ENCODE measurements at regions not wholly inside any gene's neighbourhood (a gene's known extent, or its start where the extent isn't known, plus 50 kb on each side); places are given as distances from the start of the nearest gene placed in this dataset.

DNA sequence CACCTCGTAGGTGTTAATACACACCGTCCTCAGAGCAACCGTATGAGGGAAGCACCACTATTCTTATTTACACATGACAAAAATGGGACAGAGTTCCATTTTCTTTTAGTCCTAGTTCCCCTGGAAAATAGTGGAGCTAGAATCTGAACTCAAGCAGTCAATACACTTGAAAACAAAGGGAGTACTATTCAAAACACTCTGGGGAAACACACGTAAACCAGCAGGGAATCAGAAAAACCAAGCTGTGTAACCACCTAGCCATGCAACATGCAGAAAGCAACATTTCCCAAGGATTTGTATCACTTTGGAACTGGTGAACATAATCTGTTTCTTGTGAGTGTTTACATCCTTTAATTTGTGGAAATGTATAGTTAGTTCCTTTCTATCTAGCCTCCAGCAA lies 208.2 kb downstream of the UBE2E3 start:
- no peak for DNase-seq (ENCODE audit: low read depth in 2 of 2)

DNA sequence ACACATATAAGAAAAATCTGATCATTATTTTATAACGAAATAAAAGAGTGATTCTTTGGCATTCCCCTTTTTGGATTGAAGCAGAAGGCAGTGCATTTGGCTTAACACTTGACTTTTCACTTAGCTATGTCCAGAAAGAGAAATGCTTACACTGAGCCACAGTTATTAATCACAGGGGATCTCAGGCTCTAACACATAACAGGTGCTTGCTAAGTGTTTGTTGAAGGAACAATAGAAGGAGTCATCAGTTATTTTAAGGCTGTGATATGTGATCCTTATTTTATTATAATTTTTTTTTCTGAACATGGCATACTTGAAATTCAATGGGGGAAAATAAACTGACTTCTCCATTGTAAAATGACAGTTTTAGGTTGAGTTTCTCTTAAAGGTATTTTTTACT lies 209.5 kb downstream of the UBE2E3 start:
- no peak for DNase-seq (ENCODE audit: low read depth in 2 of 2)

DNA sequence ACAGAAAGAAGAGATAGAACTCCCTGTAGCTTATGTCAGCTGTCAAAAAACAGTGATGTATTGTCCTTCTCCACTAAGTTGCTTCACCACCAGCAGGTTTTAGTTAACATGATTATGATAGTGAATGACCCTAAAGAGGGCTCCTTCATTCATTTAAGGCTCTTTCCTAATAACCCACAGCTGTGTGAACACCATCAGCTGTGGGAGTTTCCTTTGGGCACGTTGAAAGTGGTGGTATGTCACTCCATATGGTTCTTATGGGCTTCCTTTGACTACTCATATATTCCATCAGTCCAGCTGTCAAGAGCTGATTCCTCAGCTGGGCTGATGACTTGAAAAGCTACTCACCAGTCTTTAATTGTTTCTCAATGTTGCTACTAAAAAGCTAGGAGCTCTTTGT lies 210.3 kb downstream of the UBE2E3 start:
- no peak for DNase-seq (ENCODE audit: low read depth in 2 of 2)

DNA sequence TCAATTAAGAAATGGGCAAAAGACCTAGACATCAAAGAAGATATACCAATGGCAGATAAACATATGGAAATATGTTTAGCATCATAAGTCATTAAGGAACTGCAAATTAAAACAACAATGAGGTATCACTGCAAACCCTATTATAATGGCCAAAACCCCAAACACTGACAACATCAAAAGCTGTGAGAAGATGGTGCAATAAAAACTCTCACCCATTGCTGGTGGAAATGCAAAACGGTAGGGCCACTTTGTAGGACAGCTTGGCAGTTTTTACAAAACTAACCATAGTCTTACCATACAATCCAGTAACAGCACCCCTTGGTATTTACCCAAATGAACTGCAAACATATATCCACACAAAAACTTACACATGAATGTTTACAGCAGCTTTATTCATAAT lies 213.1 kb downstream of the UBE2E3 start:
- DNase-seq (ENCODE audit: low read depth in 2 of 2): no peak

DNA sequence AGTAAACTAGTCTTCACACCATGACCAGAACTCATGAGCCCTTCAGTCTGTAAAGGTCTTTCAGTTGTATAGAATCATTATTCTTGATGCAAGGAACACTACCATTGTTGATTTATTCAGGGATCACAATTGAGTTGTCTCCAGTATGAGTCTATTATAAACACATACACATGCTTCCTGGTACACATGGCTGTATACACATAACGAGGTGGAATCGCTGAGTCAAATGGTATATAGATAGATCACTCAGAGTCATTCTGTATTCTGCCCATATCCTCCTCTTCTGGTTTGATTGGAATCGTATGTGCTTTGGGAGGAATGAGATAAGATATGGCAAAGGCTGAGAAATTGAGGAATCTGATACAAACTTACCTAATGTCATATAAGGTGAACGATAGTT lies 216.0 kb downstream of the UBE2E3 start:
- DNase-seq (ENCODE audit: low read depth in 2 of 2): no peak

DNA sequence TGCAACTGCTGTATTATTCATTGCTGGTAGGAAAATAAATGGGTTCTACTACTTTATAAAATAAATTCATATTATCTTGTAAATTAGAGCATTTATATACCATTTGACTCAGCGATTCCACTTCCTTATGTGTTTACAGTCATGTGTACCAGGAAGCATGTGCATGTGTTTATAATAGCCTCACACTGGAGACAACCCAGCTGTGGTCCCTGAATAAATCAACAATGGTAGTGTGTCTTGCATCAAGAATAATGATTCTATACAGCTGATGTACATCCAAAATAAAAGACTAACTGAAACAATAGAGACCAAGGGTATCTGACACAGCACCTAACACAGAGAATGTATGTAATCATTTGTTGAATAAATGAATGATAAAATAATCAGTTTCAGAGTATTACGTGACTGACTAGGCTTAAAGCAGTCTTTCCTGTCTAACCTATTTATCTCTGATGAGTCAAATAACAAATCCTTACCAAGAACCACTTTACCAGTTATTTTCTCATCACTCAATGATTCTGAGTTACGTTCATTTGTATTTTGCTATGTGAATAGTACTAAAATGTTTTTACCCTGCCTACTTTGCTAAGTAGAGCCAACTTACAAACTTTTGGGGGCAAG lies 216.8 kb downstream of the UBE2E3 start:
- no peak for DNase-seq (ENCODE audit: low read depth in 2 of 2)

DNA sequence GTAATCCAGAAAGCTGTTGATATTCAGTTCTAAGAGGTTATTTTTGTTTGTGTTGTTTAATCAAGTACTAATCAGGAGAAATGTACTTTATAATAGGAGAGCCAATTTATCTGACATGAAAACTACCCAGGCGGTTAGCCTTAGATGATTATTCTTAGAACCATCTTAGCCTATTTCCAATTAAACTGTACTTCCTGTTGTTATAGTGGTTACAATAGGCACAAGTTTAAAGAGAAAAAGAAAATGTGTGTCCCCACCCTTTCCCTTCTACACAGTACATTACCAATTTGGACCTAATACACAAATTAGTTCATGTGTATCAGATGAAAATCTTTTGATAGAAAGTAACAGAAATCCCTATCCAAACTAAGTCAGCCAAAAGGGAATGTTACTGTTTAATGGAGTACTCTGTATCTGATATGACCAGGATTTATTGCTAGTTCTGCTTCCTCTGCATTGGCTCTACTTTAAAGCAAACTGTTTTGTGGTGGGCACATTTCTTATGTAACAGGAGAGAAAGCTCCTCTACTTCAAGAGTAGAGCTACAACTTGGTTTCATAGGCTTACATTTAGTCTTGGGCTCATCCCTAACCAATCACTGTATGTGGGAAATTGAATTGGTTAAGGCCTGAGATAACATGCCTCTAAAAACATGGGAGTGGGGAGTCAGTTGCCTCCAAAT lies 217.9 kb downstream of the UBE2E3 start:
- DNase-seq (ENCODE audit: low read depth in 2 of 2): no peak

DNA sequence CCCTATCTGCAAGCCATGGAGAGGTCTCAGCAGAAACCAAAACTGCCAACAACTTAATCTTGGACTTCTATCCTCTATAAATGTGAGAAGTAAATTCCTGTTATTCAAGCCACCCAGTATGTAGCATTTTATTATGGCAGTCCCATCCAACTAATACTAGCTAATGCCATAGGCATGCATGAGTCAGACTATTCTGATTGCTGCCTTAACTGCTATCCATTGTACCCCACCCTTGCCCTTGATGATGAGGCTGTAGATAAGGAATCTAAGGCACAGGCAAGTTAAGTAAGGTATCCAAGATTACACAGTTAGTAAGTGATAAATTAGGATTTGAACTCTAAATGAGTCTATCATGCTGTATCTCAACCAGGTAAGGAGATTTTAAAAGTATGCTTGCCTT lies 223.0 kb downstream of the UBE2E3 start:
- no peak for DNase-seq (ENCODE audit: low read depth in 2 of 2)

DNA sequence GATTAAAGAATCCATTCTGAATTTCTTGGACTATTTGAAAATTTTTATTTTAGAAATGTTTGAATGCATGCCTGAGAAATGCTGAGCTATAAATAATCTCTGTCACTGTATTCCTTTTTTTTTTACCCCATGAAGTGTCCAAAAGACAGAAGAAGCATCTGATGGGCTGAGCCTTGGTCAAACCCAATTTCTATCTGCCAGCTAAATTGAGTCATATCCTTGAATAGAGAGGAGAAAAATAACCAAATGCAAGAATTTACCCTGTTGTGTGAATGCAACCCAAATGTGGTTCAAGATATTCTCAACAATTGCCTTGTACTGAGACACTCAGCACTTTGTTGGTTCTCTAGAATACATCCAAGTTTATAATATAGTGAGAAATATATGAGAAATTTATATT lies 223.5 kb downstream of the UBE2E3 start:
- DNase-seq (ENCODE audit: low read depth in 2 of 2): no peak

DNA sequence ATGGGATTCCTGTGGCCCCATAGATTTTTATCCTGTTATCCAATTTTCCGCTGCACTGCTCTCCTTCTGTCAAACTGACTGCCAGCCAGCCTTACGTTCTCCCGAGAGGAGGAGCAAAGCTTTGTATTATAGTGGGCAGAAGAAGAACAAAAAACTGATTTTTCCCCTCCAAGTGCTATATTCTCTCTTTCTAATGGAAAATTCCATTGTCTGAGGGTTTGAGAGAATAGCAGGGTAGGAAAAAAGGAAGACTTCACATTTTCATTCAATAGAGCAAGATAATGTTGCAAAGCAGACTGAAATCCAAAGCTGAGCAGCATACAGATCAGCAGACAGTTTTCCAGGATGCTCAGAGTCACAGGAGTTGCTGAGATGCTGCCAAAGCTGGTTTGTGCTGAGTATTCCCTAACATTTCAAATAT lies 238.0 kb downstream of the UBE2E3 start:
- DNase-seq (ENCODE audit: low read depth in 2 of 2): no peak

DNA sequence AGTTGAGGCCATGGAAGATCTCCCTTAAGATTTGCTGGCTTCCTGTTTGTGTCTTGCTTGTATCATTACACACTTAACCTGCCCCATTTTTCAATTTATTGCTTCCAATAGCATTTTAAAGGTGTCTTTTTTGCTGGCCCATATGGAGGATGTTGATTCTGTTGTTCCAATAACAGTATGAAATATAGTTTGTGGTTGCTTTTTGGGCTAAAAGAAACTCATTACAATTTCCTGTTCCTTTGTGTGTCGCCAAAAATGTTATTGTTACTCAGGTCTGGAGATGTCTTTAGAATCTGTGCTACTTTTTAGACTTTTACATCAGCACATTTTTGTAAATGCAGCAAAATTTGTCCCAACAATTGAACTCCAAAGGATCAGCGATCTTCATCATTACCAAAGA lies 234.0 kb upstream of the ITGA4 start:
- no peak for DNase-seq (ENCODE audit: low read depth in 2 of 2)

DNA sequence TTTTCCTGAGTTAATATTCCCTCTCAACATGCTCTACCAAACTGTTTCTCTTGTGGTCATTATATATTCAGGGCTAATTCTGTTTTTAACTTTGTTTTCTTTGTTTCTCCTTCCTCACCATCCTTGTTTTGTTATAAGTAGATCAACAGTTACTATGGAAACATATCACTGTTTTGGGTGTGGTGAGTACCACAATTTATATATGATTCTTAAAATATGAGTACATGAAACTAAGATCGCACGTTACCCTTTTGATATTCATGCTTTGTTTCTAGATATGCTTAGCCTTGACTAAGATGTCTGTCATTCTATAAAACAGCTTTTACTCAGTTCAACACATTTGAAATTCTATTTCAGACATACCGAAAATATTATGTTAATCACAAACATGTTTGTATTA lies 232.3 kb upstream of the ITGA4 start:
- no peak for DNase-seq (ENCODE audit: low read depth in 2 of 2)

DNA sequence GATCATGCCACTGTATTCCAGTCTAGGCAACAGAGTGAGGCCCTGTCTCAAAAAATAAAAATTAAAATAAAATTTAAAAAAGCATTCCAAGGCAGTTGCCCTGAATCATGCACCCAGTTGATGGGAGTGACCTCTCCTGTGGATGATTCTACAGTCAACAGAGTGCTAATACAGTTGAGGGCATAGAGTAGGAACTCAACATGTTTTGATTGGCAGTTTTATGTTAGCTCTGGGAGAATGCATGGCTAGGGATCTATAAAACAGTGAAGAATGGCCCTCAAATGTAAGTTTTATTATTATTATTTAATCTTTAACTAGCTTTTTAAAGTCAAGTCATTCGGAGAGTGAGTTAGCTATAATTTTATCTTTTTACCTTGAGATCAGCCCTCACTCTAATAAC lies 228.5 kb upstream of the ITGA4 start:
- DNase-seq (ENCODE audit: low read depth in 2 of 2): no peak

DNA sequence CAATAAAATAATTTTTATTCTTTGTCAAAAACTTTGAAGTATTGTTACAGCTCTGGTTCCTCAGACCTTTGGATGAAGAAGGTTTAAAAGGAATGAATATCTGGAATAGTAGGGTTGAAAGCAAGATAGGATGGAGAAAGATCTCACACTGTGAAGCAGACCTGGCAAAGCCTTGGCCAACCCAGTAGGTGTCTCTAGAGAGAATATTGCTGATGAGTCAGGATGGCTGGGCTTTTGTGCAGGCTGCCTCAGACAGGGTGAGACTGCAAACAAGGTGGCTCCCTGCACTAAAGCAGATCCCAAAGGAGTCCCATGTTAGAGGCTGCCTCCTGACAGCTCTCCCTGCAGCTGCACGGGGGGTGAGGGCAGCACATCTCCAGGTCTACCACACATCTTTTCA lies 226.0 kb upstream of the ITGA4 start:
- no peak for DNase-seq (ENCODE audit: low read depth in 2 of 2)

DNA sequence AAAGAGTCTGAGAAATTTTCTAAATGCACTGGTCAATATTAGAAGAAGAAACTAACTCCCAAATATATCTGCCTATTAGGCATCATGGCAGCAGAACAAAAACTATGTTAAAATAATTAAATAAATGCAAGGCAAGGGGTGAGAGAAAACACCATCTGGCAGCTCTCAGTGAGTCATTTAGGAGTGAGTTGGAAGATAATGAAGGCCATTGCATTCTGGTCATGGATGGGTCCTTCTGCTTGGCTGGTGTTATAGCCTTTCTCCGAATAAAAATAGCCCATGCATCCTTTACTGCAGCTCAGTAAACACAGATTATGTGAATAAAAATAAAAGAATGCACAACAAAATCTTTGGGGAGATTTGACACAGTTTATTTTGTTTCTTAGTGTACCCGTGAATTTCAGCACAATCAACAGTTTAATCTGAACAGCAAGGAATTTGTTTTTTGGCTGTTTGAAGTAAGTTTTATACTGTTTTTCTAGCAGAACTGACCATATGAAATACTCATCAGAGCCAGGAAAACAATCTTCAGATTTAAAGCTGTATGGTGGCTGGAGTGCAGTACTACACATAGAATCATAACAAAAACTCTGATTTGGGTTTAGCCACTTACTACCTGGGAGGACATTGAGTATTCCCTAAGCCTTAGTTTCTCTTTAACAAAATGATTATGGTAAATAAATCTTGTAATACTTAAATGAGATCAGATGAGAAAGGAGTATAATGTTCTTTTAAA lies 225.1 kb upstream of the ITGA4 start:
- DNase-seq (ENCODE audit: low read depth in 2 of 2): no peak

DNA sequence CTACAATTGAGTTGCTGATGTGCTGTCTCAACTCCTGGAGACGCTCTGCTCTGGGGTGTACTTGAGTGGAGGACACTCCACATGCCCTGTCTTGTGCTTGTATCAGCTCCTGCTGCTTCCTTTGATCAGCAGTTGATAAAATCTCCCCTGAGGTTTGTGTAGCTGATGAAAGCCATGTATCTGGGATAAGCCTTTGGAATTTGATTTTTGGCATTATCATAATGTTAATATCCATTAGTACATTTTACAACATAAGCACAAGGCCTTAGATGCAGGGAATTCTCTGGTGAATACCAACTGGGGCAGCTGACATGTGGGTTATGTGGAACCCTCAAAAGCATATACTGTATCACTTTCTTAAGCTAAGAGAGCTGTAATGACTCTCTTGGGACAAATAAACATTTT lies 222.7 kb upstream of the ITGA4 start:
- no peak for DNase-seq (ENCODE audit: low read depth in 2 of 2)

DNA sequence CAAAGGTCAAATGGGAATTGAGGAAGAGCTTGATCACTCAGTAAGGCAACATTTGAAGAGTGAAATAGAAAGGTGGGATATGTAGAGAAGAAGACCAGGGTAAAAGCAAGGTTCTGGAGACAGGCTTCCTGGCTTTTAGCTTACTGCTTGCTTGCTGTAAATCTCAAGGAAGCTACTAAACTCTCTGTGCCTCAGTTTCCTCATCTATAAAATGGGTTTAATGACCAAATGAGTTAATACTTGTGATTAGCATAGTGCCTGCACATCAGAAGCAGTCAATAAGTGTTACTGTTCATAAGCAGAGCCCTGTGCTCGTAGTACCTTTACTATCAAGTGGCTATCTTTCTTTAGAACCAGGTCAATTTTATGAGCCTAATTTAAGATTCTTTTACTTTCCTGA lies 222.2 kb upstream of the ITGA4 start:
- no peak for DNase-seq (ENCODE audit: low read depth in 2 of 2)

DNA sequence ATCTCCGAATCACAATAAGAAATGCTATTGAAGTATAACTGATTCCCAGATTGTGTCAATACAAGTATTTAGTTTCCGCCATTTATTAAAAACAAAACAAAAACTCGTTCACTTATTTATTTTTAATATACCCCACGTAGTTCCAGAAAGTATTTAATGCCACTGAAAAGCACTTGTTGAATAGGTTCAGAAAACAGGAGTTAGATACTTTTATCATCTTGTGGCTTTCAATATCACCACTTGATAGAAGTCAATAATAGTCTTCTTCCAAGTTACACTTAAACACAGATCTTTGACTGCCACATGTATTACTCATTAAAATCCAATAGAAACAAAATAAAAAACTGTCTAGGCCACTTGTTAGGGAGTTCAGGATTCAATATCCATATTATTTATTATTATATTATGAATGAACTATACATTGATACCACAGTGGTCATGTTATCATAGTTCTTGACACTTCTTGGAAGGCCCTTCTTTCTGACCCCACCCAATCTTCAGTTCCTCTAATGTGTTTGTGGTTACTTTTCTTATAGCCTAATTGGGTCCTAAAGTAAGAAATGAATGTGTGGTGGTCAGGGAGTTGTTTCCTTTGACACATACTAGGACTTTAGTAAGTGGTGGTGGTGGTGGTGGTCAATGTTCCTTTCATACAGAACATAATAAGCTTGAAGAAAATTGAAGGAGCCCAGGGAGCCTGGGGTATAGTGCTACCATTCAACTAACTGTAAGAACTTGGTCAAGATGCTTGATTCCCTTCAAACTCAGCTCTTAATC lies 221.3 kb upstream of the ITGA4 start:
- DNase-seq (ENCODE audit: low read depth in 2 of 2): no peak

DNA sequence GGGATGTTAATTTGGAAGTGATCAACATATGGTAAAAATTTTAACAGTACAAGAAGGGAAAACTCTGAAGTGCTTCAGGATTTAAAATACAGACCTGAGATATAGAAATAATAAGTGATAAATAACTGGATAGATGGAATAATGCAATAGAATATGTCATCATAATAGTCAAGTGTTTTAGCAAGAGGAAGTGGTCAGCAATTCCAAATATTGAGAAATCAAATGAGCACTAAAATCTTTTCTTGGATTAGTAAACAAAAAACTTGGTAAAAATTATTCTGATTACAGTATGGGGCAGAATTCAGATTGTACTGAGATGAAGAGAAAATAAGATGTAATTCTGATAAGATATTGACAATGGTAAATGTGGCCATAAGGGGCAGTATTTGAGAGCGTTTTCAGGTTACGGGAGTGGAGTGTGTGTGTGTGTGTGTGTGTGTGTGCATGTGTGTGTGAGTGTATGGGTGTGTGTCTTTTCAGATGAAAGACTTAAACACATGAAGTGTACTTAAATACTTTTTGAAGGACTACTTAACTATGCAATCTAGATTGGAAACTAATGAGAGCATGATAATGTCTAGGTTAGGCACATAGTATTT lies 217.9 kb upstream of the ITGA4 start:
- DNase-seq (ENCODE audit: low read depth in 2 of 2): no peak

DNA sequence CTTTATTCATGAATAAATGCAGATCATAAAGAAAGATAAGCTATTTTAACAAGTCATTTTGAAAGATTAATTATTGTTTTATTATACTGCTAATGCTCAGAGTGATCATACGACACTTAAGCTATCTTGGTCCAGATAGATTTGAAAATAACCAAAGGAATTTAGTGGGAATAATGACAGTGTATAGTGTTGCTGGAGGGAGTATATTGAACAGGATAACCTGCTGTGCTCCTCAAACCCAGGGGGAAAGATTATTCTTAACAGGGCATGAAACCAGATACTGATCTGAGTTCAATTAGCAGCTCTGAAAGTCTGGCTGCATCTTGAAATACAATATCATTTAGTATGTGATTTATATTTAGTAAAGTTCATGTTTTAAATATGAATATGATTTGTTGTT lies 216.3 kb upstream of the ITGA4 start:
- DNase-seq (ENCODE audit: low read depth in 2 of 2): no peak

DNA sequence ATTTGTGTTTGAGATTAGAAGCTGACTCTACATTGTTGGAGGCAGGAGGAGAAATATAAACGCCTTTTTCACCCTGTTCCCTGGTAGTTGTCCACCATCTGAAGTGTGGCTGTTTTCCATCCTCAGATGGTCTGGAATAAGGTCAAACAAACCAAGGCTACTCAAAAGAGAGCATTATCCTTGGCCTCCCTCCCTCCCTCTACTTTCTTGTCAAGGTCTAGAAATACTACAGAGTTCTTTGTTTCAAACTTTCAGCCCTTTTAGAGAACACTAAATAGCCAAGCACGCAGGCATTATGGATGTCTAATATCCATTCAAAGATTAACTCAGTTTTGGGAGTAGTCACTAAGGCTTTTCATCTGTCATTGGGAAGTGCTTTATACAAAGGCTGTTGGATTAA lies 215.8 kb upstream of the ITGA4 start:
- no peak for DNase-seq (ENCODE audit: low read depth in 2 of 2)

DNA sequence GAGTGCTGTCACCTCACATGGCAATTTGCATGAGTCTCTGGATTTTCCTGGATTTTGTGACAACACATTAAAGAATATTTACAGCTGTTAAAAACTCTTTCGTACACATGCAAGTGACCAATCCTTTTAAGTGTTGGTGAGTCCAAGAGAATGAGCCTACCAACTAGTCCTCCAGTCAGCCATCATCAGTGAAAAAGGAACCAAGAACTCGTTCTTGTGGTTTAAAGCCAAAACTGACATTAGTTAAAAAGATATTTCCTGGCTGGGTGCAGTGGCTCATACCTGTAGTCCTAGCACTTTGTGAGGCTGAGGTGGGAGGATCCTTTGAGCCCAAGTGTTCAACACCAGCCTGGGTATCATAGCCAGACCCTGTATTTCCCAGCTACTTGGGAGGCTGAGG lies 215.4 kb upstream of the ITGA4 start:
- DNase-seq (ENCODE audit: low read depth in 2 of 2): no peak
